SKM-1 treated with dmso at 0.1 percent for 144 hours (cell line): ENCODE measurements at regions not wholly inside any gene's neighbourhood (a gene's known extent, or its start where the extent isn't known, plus 50 kb on each side); places are given as distances from the start of the nearest gene placed in this dataset.

Experiments
- DNase-seq: peaks from one replicate; lab custom pipeline; 2025; ENCODE audit not compliant: unreplicated experiment; lab: John Stamatoyannopoulos, UW

DNA sequence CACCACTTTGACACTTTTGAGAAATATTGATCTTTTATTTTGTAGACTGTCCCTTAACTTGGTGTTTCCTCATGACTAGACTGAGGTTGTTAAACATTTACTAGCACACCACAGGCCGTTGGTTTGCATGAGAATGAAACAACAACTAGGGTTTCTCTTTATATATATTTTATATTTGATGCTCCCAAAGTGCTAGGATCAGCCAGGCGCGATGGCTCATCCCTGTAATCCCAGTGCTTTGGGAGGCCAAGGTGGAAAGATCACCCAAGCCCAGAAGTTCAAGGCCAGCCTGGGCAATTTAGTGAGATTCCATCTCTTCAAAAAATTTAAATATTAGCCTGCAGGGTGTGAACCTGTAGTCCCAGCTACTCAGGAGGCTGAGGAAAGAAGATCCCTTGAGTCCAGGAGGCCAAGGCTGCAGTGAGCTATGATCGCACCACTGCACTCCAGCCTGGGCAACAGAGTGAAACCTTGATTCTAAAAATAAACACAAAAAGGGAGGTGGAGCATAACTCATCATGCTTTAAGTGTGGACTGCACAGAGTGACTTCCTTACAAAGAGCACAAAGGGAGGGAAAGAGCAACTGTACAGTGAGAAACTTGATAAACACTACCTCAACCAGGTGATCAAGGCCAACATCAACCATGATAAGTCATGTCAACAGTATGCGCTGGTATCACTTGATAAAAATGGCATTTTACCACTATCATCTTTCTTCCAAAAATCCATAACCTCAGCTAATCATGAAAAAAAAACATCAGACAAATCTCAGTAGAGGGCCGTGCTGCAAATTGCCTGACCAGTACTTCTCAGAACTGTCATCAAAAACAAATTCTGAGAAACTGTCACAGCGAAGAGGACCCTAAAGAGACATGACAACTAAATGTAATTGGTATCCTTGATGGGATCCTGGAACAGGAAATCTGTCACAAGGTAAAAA lies 72.8 kb upstream of the ATF7IP2 start:
- no peak for DNase-seq

GRCh38 chr16:10314317-10314716 lies 71.5 kb upstream of the ATF7IP2 start:
- DNase-seq: no peak

GRCh38 chr16:10314811-10315210 lies 71.0 kb upstream of the ATF7IP2 start:
- peak; percentile 12 for DNase-seq

GRCh38 chr16:10317425-10318001 lies 68.3 kb upstream of the ATF7IP2 start:
- DNase-seq: no peak

DNA sequence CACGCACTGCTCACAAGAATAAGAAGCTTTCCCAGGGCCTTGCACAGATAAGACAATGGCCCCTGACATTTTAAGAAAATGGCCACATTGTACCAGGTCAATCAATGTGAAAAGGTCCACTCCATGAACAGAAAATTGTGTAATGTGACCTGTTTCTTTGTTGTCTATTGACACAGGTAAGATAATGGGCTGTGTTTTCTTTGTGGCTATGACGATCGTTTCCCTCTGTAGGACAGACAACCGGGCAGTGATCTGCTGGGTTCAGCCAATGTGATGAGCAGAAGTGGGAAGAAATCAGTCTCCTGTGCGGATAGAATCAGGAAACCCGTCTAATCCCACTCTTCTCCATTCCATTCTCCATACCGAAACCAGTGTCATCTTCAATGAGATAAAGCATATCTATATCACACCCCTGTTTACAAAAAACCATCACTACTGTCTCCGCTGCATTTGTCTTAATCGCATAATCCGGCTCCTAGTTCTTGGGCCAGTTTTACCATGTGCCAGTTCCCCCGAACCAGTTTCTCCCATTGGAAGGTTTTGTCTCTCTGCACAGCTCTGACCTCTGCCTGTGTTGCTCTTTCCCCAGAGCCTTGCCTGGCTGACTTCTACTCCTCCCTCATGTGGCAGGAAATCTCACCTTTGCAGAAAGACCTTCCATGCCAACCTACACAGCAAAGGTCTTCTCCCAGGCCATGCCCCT lies 66.9 kb upstream of the ATF7IP2 start:
- DNase-seq: no peak

DNA sequence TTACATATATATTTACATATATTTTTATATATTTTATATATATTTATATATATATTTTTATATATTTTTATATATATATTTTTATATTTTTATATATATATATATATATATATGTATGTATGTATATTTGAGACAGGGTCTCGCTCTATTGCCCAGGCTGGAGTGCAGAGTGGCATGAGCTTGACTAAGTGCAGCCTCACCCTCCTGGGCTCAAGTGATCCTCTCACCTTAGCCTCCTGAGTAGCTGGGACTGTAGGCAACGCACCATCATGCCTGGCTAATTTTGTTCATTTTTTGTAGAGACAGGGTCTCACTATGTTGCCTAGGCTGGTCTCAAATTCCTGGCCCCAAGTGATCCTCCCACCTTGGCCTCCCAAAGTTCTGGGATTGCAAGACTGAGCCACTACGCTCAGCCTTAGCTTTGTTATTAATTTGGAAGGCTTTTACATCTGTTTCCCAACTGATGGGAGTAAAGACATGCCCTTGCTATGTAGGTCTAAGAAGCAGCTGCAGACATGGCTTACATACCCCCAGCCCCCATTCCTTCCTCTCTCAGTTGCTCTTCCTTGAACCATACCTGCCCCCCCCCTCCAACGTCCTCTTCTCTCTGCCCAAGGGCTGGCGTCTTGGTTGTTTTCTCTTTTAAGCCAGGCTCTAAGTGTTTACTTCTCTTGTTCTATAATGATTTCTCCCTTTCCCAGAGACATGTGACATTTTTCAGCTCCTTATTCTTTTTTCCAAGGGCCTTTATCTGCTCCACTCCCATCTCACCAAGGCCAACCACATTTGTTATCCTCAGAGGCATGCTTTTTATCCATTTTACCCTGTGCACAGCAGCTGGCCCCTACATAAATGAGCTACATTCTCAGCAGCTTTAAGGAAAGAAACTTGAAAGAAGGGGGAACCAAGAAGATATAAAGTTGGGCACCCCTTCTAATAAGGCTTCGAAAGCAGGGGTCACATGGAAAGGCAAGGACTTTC lies 64.2 kb upstream of the ATF7IP2 start:
- DNase-seq: no peak

- DNase-seq: no peak
These were observed 62.9 kb upstream of the ATF7IP2 start for GRCh38 chr16:10322723-10323527.

DNA sequence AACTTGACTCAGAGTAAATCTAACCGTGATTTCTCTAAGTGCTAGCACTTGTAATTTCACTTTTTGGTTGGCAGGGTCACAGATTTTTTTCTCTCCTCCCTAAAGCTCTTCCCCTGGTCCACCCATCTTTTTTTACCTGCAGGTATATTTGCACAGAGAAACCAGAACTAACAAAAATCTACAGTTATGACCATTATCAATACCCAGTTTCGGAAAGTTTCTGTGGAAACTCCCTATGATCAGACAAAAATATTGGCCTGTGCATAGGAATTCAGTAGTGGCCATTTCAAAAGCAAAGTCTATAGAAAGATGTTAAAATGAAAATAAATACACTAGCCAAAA lies 62.4 kb upstream of the ATF7IP2 start:
- DNase-seq: no peak

GRCh38 chr16:10324210-10324609 lies 61.7 kb upstream of the ATF7IP2 start:
- no peak for DNase-seq

DNA sequence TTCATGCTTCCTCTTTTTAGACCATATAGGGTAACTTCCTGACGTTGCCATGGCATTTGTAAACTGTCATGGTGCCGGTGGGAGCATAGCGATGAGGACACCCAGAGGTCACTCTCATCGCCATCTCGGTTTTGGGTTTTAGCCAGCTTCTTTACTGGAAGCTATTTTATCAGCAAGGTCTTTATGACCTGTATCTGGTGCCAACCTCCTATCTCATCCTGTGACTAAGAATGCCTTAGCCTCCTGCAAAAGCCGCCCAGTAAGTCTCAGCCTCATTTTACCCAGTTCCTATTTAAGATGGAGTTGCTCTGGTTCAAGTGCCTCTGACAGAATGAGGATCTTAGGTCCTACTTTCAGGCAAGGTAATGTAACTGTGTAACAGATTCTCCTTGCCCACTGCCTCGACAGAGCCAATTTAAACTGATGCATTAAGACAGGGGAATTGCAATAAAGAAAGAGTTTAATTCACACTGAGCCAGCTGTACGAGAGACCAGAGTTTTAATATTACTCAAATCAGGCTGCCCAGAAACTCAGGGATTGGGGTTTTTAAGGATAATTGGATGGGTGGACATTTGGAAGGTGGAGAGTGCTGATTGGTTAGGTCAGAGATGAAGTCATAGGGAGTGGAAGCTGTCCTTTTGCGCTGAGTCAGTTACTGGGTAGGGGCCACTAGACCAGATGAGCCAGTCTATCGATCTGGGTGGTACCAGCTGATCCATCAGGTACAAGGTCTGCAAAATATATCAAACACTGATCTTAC lies 59.9 kb upstream of the ATF7IP2 start:
- no peak for DNase-seq

DNA sequence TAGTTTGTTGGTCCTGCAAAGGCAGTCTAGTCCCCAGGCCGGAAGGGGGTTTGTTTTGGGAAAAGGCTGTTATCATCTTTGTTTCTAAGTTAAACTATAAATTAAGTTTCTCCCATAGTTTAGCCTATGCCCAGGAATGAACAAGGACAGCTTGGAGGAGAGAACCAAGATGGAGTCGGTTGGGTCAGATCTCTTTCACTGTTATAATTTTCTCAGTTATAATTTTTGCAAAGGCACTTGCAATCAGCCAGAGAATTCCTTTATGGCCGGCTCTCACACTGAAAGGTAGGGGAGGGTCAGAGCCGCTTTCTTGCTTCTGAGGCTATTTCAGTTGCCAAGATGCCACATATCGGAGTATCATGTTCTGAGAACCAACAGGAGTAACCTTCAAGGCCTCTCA lies 59.2 kb upstream of the ATF7IP2 start:
- no peak for DNase-seq

DNA sequence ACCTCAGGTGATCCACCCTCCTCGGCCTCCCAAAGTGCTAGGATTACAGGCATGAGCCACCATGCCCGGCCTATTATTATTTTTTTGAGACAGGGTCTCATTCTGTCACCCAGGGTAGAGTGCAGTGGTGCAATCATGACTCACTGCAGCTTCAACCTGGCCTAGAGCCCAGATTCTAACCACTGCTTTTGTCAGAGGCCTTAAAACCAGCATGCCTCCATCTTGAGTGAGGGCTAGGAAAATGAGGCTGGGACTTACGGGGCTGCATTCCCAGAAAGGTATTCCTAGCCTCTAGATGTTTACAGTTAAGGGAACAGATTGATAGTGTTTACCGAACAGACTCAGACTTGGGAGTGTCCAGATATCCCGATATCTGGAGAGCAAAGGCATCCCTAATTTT lies 57.6 kb upstream of the ATF7IP2 start:
- peak; percentile 46 for DNase-seq

DNA sequence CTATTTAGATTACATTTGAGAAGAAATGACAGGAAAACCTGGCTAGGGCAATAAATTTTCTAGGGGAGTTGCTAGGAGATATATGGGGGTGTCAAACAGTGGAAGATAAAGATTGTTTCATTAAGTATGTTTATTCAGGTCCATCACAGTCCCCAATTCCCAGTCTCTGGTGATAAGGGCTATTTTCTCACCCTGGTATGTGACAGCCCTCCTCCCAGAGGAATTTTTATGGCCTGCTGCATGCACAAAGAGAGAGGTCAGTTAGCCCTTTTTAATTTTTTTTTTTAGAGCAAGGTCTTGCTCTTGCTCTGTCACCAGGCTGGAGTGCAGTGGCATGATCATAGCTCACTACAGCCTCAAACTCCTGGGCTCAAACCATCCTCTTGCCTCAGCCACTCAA lies 53.6 kb upstream of the ATF7IP2 start:
- no peak for DNase-seq

DNA sequence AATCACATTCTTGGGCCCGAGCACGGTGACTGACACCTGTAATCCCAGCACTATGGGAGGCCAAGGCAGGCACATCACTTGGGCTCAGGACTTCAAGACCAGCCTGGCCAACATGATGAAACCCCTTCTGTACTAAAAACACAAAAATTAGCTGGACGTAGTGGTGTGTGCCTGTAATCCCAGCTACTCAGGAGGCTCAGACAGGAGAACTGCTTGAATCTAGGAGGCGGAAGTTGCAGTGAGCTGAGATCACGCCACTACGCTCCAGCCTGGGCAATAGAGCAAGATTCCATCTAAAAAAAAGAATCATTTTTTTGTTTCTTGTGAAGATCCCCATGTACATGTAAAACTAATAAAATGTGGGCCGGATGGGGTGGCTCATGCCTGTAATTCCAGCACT lies 53.1 kb upstream of the ATF7IP2 start:
- DNase-seq: no peak

- DNase-seq: no peak
These were observed 52.4 kb upstream of the ATF7IP2 start for GRCh38 chr16:10333321-10334032.

GRCh38 chr16:10335681-10336080 lies 50.2 kb upstream of the ATF7IP2 start:
- no peak for DNase-seq
